HG03354 (cell line): ENCODE measurements at regions not wholly inside any gene's neighbourhood (a gene's known extent, or its start where the extent isn't known, plus 50 kb on each side); places are given as distances from the start of the nearest gene placed in this dataset.

Source experiments
- ATAC-seq: cut with Tn5 transposase; IDR thresholded peaks from one replicate; pipeline ENCODE4 v1.9.1; 2021; ENCODE audit warnings: mild to moderate bottlenecking; ENCODE audit not compliant: unreplicated experiment, poor library complexity, severe bottlenecking

DNA sequence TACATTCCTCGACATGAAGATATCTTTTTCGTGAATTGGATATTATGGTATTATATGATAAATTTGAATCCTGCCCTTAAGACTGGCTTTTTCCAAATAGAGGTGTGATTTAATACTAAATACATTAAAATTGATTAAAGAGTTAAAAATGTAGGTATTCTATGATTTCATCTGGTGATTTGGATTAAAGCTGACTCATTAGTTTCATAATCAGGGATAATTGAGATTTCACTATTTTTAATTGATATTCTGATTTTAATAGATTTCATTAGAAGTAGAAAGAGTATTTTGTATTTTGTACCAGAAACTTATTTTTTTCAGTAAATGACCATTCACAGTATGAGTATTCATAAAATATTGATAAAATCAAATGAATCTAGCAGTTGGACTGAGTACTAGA, 524.1 kb downstream of the PLCL1 start:
- ATAC-seq, result no peak

- no peak for ATAC-seq
These were observed 523.1 kb downstream of the PLCL1 start for GRCh38 chr2:198327526-198327925.

- ATAC-seq, result no peak
These were observed 522.0 kb downstream of the PLCL1 start for GRCh38 chr2:198326431-198326830.

DNA sequence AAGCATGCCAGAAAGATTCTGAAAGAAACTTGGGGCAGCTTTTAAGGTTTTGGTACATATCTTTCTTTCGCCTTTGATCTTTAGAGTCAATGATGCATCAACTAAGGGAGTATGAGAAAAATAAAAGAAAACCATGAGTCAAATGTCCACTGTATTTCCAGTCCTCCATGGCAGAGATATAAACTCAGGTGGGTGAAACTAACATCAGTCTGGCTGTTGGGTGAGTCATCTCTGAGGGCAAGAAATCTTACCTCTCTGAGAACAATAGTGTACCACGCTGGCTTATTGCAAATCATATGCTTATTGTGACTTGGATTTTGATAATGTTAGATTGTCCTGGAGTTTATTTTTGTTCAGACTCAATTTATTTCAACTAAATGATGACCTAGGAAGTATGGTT, 521.0 kb downstream of the PLCL1 start:
- no peak for ATAC-seq

- ATAC-seq, result no peak
These were observed 519.7 kb downstream of the PLCL1 start for GRCh38 chr2:198324071-198324470.

DNA sequence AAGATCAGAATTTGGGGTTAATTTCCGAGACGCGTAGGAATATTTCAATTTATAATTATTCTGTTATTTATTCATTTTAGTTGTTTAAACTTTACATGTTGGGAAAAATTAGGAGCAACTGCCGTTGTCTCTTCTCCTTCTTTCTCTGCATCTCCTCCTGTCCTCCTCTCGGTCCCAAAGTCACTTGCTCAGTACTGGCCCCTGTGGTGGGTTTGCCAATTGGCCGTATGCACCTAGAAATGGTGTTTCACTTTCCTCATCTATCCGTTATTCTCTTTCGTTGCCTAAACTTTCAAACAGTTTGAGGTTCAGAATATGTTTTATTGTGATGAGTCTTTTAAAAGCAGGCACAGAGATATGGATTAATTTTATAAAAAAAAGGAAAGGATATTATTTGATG, 517.9 kb downstream of the PLCL1 start:
- no peak for ATAC-seq

DNA sequence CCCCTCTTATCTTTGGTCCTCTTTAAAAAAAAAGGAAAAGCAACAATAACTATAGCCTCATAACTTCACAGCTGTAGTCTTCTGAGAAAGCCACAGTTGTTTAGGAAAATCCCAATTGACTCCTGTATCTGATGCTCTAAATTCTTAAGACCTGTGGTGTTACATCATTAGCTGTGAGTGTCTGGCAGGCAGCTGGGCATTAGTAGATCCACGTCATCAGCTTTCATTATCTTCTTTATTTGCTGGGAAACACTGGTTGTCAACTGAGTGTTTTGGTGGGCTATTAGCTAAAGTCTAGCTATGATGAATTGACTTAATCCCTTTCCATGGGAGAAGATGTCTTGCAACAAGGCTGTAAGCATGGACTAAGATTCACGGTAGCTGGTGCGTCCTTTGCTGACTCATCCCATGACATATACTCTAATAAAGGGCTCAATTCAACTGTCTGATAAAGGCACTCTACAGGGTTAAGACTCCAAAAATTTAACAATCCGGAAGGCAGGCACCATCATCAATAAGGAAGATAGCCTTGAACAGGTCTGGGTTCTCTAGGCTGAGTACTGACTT, 517.2 kb downstream of the PLCL1 start:
- ATAC-seq, result no peak

- ATAC-seq, result no peak
These were observed 512.5 kb downstream of the PLCL1 start for GRCh38 chr2:198316852-198317396.

DNA sequence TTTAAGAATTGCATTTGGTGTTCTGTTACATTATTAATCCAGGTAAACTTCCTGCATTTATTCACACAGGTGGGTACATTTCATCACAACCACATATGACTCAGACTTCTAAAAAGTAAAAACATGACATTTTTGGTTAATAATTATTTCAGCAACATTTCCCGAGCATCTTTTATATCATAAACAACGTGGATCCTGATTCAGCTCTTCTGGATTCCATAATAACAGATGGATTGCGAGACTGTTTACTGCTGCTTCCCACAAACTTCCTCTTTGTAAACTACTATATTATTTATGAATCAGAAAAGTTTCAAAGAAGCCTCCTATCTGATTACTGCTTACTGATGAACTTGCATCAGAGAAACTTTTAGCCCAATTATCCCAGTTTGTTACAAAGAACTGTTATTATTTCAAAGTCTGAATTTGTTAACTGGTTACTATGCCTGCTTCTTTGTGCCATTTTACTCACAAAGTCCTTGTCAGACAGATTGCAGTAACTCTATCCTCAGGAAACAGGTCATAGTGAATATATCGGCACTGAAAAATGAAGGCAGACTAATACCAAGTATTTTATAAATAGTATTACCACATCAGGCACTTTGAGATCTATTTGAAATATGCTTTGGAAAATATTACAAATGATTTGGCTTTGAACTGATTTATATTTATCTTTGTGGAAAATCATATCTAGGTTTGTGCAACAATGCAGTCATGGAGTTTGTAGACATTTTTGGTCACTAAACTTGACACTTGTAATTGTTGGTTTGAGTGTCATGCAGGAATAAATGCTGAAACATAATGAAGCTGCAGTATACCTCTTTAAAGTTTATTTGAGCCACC, 511.6 kb downstream of the PLCL1 start:
- no peak for ATAC-seq

DNA sequence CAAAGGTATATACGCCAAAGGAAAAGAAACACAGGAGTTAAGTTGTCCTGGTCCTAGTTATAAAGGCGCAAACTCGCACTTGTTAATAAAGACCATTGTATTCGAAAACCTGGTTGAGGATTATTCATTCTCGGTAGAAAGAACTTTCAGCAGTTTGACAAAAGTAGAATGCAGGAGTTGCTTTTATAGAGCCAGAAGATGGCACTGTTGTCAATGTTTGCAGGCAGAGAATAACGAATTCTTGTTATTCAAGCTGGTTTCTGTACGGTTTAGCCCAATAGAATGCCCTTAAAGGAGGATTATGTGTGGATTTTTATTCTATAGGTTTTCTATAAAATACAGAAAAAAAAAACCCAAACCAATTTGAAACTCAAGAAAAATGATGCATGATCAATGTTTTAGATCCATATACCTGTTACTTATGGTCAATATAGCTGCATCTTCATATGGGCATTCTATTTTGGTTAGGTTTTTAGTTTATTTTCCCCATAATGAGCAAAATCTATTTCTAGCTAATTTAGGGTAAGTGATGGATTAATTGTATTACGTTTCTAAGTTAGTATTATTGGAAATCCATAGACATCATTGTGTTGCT, 510.3 kb downstream of the PLCL1 start:
- ATAC-seq, result peak; percentile 62

- no peak for ATAC-seq
These were observed 508.4 kb downstream of the PLCL1 start for GRCh38 chr2:198312596-198313483.

GRCh38 chr2:198311020-198311419, 506.6 kb downstream of the PLCL1 start:
- no peak for ATAC-seq

DNA sequence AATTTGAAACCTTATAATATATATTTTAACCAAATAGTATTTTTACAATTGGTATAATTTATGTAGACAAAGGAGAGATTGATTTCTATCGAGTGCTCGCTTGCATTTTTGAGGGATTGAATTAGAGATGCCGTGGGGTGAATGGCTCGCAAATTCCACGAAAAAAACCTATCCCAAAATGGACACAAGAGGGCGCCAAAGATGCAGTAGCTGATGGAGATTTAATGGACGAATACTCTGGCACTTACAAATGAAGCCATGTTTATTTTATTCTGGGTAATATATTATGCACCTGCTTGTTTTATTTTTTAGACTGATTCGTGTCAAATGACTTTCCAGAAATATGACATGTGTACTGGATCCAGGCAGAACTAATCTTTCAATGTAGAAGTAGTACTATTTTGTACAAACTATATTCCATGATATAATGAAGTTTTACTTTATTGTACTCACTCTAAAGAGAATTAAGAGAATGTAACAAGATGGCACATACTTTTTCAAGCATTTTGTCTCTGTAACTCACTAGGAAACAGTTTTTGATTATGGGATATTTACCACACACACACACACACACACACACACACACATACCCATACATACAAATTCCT, 505.4 kb downstream of the PLCL1 start:
- peak; percentile 75 for ATAC-seq

DNA sequence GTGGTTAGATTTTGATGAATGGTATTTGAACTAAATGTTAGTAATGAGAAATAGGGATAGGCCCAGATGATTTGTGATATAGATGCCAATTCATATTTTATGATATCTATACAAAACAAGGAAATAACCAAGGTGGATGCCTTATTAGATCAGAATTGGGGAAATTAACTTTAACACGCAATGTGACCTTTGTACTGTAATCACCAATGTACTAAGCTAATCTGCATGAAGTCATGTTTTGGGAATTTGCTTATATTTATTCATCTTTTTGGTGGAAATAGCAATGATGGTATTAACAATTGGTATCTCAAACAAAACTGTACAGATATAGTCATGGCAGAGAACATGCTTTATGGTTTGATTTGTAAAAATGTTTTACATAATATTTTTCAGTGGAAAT, 504.7 kb downstream of the PLCL1 start:
- ATAC-seq, result no peak

GRCh38 chr2:198308368-198308767, 504.0 kb downstream of the PLCL1 start:
- no peak for ATAC-seq

DNA sequence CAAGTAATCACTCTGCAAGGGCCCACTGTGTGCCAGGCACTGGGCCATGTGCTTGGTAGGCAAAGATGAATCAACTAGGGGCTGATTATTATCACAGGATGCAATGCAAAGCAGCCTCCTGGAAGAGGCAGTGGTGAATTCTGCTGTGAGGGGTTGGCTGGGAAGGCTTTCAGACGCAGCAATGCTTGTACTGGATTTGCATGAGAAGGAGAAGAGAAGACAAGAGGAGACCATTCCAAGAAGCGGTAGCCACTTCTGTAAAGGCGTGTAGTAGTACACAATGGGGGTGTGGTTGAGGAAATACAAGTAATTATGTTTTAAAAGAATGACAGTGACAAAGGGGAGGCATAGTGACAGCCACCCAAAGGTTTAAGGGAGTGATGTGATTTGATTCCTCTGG, 502.7 kb downstream of the PLCL1 start:
- ATAC-seq, result no peak

- ATAC-seq, result no peak
These were observed 500.5 kb downstream of the PLCL1 start for GRCh38 chr2:198304859-198305258.

DNA sequence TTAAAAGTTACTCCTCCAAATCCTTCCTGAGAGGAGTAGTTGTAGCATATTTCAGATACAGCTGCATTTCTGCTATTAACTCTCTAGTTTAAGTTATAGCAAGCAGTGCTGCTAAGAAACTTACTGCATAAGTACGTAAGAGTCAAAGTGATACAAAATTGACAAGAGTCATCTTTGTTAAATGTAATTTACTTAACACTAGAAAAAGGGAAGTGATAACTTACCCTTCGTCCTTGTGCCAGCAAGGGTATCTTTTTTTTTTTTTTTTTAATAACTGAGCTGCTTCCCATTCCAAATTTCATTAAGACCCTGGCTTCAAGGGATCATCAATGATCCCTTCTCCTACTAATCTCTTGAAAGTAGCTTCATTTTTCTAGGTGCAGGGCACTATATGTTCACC, 493.0 kb downstream of the PLCL1 start:
- no peak for ATAC-seq

- peak; percentile 98 for ATAC-seq
These were observed 492.4 kb downstream of the PLCL1 start for GRCh38 chr2:198296665-198297308.
